K562 (cell line): ENCODE measurements at regions not wholly inside any gene's neighbourhood (a gene's known extent, or its start where the extent isn't known, plus 50 kb on each side); places are given as distances from the start of the nearest gene placed in this dataset.

ENCODE experiments used
- ATAC-seq: fragments of 200-7000 bp; cut with Tn5 transposase; 3 replicates; pipeline ENCODE4 v1.9.1; 2020; ENCODE audit warnings: moderate library complexity
- BruUV-seq: library from RNA; stranded (reverse); fragments of 400-500 nt; replicated peaks from 2 replicates; lab custom pipeline; 2021; lab: Mats Ljungman, UMichigan
- CTCF ChIA-PET: fragments of 300-600 bp; formaldehyde crosslinking; extraction: SDS; loops from one replicate; lab custom pipeline; 2021; ENCODE audit warnings: low intra/inter-chr PET ratio; lab: Yijun Ruan, JAX
- POLR2A ChIA-PET: fragments of 300-600, 350-650 bp; sonication (Branson Sonifier 250); formaldehyde crosslinking; extraction: SDS; loops from one replicate; lab custom pipeline; 2021; ENCODE audit warnings: antibody characterized with exemption, inconsistent platforms; lab: Yijun Ruan, JAX
- DNase-seq, 4 experiments: peaks; one replicate each; pipeline versions ENCODE4 v3.0.0 to v3.0.0-alpha.2; 2011 to 2018; ENCODE audit warnings: low spot score in 3 of 4, mixed read lengths in 3 of 4; ENCODE audit errors: extremely low read depth in 1 of 4
- FAIRE-seq: peaks from 2 replicates; lab custom pipeline; 2011; peaks lifted over from hg19 to GRCh38; lab: Jason Lieb, UNC
- H2AFZ ChIP-seq: 2 replicates; pipeline ENCODE4 v1.6.0; 2011; ENCODE audit warnings: low read depth, low read length, control low read depth, inconsistent platforms
- H3K27ac ChIP-seq: fragments of 200-600 bp; 3 replicates; pipeline ENCODE4 v1.8.0; 2011; ENCODE audit warnings: low read depth, mild to moderate bottlenecking, control low read depth, inconsistent platforms, low read length, moderate library complexity, mixed read lengths; ENCODE audit errors: extremely low read depth
- H3K27me3 ChIP-seq, 2 experiments: fragments of 300-600 bp in 1 of 2; 2 replicates in 1 of 2; 3 replicates in 1 of 2; pipeline versions ENCODE4 v1.6.0 to v1.8.0; 2011; ENCODE audit warnings: inconsistent platforms in 2 of 2, low read length in 2 of 2, mild to moderate bottlenecking in 1 of 2, mixed read lengths in 1 of 2, moderate library complexity in 1 of 2; ENCODE audit not compliant: control insufficient read depth in 2 of 2, insufficient read depth in 2 of 2
- H3K36me3 ChIP-seq: fragments of 300-600 bp; 3 replicates; pipeline ENCODE4 v1.8.0; 2011; ENCODE audit warnings: mild to moderate bottlenecking, low read length, inconsistent platforms; ENCODE audit not compliant: control insufficient read depth, insufficient read depth
- H3K4me1 ChIP-seq, 2 experiments: fragments of 200-600 bp in 1 of 2; replicated peaks in 1 of 2; 2 replicates in 1 of 2; 3 replicates in 1 of 2; pipeline versions ENCODE4 v1.5.1 to v1.8.0; 2011; ENCODE audit warnings: inconsistent platforms in 2 of 2, low read length in 2 of 2, mild to moderate bottlenecking in 1 of 2, mixed read lengths in 1 of 2, moderate library complexity in 1 of 2; ENCODE audit not compliant: control insufficient read depth in 2 of 2, insufficient read depth in 2 of 2
- H3K4me2 ChIP-seq: 2 replicates; pipeline ENCODE4 v1.6.1; 2011; ENCODE audit warnings: low read length, control low read depth, inconsistent platforms, mixed read lengths; ENCODE audit not compliant: insufficient read depth
- H3K4me3 ChIP-seq: fragments of 200-600 bp; sonication (generic), shearing (Covaris generic); 2 replicates; pipeline ENCODE4 v1.5.1; 2016; ENCODE audit warnings: control low read depth, inconsistent platforms
- H3K79me2 ChIP-seq: fragments of 200-600 bp; 3 replicates; pipeline ENCODE4 v1.8.0; 2011; ENCODE audit warnings: low read length, inconsistent platforms; ENCODE audit not compliant: control insufficient read depth, insufficient read depth
- H3K9ac ChIP-seq, 2 experiments: 2 replicates each; pipeline versions ENCODE4 v1.6.0 to v1.6.1; 2011; ENCODE audit warnings: low read depth in 2 of 2, low read length in 2 of 2, control low read depth in 1 of 2, inconsistent platforms in 1 of 2, mild to moderate bottlenecking in 1 of 2, mixed read lengths in 1 of 2; ENCODE audit not compliant: insufficient read depth in 1 of 2
- H3K9me1 ChIP-seq: one replicate; pipeline ENCODE4 v1.6.0; 2011; ENCODE audit warnings: inconsistent platforms, mild to moderate bottlenecking, low read length, moderate library complexity; ENCODE audit not compliant: control insufficient read depth, insufficient read depth
- H3K9me3 ChIP-seq: replicated peaks from 2 replicates; pipeline ENCODE4 v1.5.1; 2011; ENCODE audit warnings: low read depth, low read length, inconsistent platforms; ENCODE audit not compliant: control insufficient read depth, insufficient read depth
- H4K20me1 ChIP-seq: replicated peaks from 2 replicates; pipeline ENCODE4 v1.6.1; 2011; ENCODE audit warnings: low read length, inconsistent platforms, mixed read lengths; ENCODE audit not compliant: control insufficient read depth, insufficient read depth
- GABPB2 ChIP-seq: fragments of 250-450 bp; sonication (Bioruptor Pico); conservative IDR thresholded peaks from 2 replicates; pipeline ENCODE4 v1.5.1; 2021; ENCODE audit warnings: mild to moderate bottlenecking
- GTF2A2 ChIP-seq: IDR thresholded peaks from 2 replicates; pipeline ENCODE4 v1.6.1; 2016; ENCODE audit warnings: mild to moderate bottlenecking, missing genetic modification characterization, missing compliant biosample characterization
- HDAC3 ChIP-seq: fragments of 450-650 bp; IDR thresholded peaks from 2 replicates; pipeline ENCODE4 v1.6.1; 2018; ENCODE audit warnings: borderline replicate concordance, mild to moderate bottlenecking, moderate library complexity; ENCODE audit not compliant: partially characterized antibody
- ILK ChIP-seq: fragments of 450-650 bp; IDR thresholded peaks from 2 replicates; pipeline ENCODE4 v1.6.1; 2016; ENCODE audit warnings: missing genetic modification characterization, low read depth, mild to moderate bottlenecking, missing compliant biosample characterization, moderate library complexity, borderline replicate concordance
- KDM5B ChIP-seq: fragments of 200-600 bp; sonication (generic); IDR thresholded peaks from 2 replicates; pipeline ENCODE4 v1.6.1; 2012; ENCODE audit warnings: low read depth, mild to moderate bottlenecking, moderate library complexity, low read length, control low read depth, inconsistent platforms; ENCODE audit not compliant: insufficient replicate concordance
- NR4A1 ChIP-seq, 2 experiments: fragments of 250-450 bp in 1 of 2; fragments of 450-650 bp in 1 of 2; sonication (Bioruptor Pico) in 1 of 2; IDR thresholded peaks; 2 replicates each; pipeline versions ENCODE4 v1.4.0 to v1.6.1; 2016 to 2020; ENCODE audit warnings: mild to moderate bottlenecking in 2 of 2, missing compliant biosample characterization in 1 of 2, missing genetic modification characterization in 1 of 2, moderate library complexity in 1 of 2
- SAFB2 ChIP-seq: fragments of 200-400 bp; formaldehyde crosslinking; IDR thresholded peaks from 2 replicates; pipeline ENCODE4 v1.6.1; 2018; ENCODE audit warnings: borderline replicate concordance, low read length, low read depth, moderate library complexity; ENCODE audit not compliant: severe bottlenecking
- SMAD1 ChIP-seq: fragments of 150-350 bp; IDR thresholded peaks from 2 replicates; pipeline ENCODE4 v1.6.1; 2014; ENCODE audit warnings: low read length, low read depth; ENCODE audit not compliant: partially characterized antibody
- TBP ChIP-seq: optimal IDR thresholded peaks from 2 replicates; pipeline ENCODE3; 2011; ENCODE audit warnings: low read depth, low read length, improper control_type of control experiment
- WHSC1 ChIP-seq: IDR thresholded peaks from one replicate; pipeline ENCODE4 v1.6.1; 2012; ENCODE audit warnings: low read length, control low read depth, inconsistent platforms
- ZBED1 ChIP-seq: IDR thresholded peaks from 2 replicates; pipeline ENCODE4 v1.6.1; 2014
- ZNF212 ChIP-seq: fragments of 450-650 bp; formaldehyde crosslinking; IDR thresholded peaks from 2 replicates; pipeline ENCODE4 v1.4.0; 2020; ENCODE audit warnings: mild to moderate bottlenecking
- ZNF3 ChIP-seq: fragments of 250-450 bp; sonication (Bioruptor Pico); IDR thresholded peaks from 2 replicates; pipeline ENCODE4 v1.5.0; 2021; ENCODE audit warnings: mild to moderate bottlenecking, moderate library complexity
- ZNF384 ChIP-seq: IDR thresholded peaks from 2 replicates; pipeline ENCODE4 v1.6.1; 2012; ENCODE audit warnings: low read depth, low read length, improper control_type of control experiment
- WGBS: fragments of 100-300 bp; shearing (Covaris generic); methylation state at CpG from one replicate; pipeline ENCODE4 v1.1.6; 2016; ENCODE audit warnings: low coverage, mixed read lengths; ENCODE audit not compliant: insufficient coverage; ENCODE audit errors: missing lambda C conversion rate; 5-methylcytosine and 5-hydroxymethylcytosine counted together
- in situ Hi-C: fragments of 300-500 bp; cut with MboI; formaldehyde crosslinking; loops from 4 replicates; pipeline ENCODE4 v1.15.0; 2018; ENCODE audit warnings: inconsistent platforms, mixed read lengths
- intact Hi-C: fragments of 100-400 bp; cut with micrococcal nuclease; formaldehyde crosslinking; loops from 2 replicates; pipeline ENCODE4 v1.14.2; 2022
- TF ChIP-seq, protein P1 (sequence below): sonication (generic); formaldehyde crosslinking; IDR thresholded peaks from 2 replicates; pipeline ENCODE4 v1.8.1; 2023; ENCODE audit warnings: mild to moderate bottlenecking, missing genetic modification reagents
- TF ChIP-seq, protein P2 (sequence below): fragments of 250-450 bp; sonication (Bioruptor Pico); IDR thresholded peaks from 2 replicates; pipeline ENCODE4 v1.8.0; 2021; ENCODE audit warnings: moderate library complexity, mild to moderate bottlenecking, inconsistent platforms

DNA sequence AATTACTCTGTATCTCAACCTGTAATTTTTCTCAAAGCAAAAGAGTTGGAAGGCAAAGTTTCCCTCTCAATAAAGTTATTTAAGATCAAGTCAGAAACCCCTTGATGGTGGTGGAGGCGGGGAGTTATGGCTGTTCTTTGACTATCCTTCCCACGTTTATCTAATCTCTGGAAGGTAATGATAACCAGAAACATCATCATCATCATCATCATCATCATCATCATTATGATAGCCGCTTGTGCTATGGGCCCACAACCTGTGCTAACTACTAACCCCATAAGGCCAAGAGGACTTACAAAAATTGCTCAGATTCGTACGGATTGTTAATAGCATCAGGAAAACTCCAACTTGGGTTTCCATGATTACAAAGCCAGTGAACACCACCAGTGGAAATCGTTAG lies 502.3 kb downstream of the SH2D4B start:
- Histone ChIP-seq H3K4me1 (no peaks in the 10 kb centered on the region), H2AFZ (no peak overlapping the region), H3K4me3 (no peak overlapping the region), H3K9ac (no peak overlapping the region), H3K79me2 (no peaks in the 10 kb centered on the region), H3K27ac (no peak overlapping the region), H4K20me1 (no peaks in the 10 kb centered on the region), H3K36me3 (no peaks in the 10 kb centered on the region), H3K9me3 (0 out of 2 replicates have a peak, but pooled peaks cover 4% of the 10 kb centered on the region), H3K27me3 (no peaks in the 10 kb centered on the region), H3K4me2 (no peak overlapping the region), H3K9me1 (no peaks in the 10 kb centered on the region)
- FAIRE-seq (no peak), ATAC-seq (no peak), DNase-seq (no peak)
- TF ChIP-seq ZNF3 (CRISPR knock-in tag) (no peak), GTF2A2 (tag) (no peak), GABPB2 (CRISPR knock-in tag) (no peak), ILK (no peak), WHSC1 (no peak), ZBED1 (no peak)
- WGBS, result under 1% methylated on average over 6 of the region's 6 CpGs
- no TSS peak for BruUV-seq
- CTCF ChIA-PET, result no interaction called here
- intact Hi-C loops (no loop called here), in situ Hi-C loops (no loop called here)
- POLR2A ChIA-PET, result no interaction called here

DNA sequence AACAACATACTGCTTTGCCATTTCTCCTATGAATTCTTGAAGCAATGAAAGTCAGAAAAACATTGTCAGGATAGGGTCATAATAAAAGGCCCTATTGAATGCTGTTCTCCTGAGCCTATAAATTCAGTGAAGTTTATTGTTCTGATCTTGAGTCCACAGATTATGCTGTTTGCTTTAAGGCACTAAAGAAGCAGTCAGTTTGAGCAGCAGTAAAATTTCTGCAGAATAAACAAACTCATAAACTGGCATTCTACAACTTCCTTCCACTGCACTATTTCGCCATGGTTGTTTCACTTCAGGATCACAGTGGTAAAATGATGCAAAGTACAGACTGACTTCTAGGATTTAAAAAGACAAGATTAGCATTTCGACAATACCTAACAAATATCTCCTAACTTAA lies 503.2 kb downstream of the SH2D4B start:
- TF ChIP-seq, protein P1, sequence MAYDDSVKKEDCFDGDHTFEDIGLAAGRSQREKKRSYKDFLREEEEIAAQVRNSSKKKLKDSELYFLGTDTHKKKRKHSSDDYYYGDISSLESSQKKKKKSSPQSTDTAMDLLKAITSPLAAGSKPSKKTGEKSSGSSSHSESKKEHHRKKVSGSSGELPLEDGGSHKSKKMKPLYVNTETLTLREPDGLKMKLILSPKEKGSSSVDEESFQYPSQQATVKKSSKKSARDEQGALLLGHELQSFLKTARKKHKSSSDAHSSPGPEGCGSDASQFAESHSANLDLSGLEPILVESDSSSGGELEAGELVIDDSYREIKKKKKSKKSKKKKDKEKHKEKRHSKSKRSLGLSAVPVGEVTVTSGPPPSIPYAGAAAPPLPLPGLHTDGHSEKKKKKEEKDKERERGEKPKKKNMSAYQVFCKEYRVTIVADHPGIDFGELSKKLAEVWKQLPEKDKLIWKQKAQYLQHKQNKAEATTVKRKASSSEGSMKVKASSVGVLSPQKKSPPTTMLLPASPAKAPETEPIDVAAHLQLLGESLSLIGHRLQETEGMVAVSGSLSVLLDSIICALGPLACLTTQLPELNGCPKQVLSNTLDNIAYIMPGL (CRISPR knock-in tag), result no peak
- TF ChIP-seq HDAC3, result no peak
- no peak for TF ChIP-seq ZNF212 (CRISPR knock-in tag)
- no peak for TF ChIP-seq TBP
- no peak for TF ChIP-seq ZNF384
- no peak for TF ChIP-seq KDM5B
- TF ChIP-seq, protein P2, sequence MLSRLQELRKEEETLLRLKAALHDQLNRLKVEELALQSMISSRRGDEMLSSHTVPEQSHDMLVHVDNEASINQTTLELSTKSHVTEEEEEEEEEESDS (CRISPR knock-in tag), result no peak
- no peak for TF ChIP-seq SAFB2
- TF ChIP-seq NR4A1 (CRISPR knock-in tag; IDR thresholded peaks at IDR 0.05), result no peak
- no peak for TF ChIP-seq NR4A1 (tag; IDR thresholded peaks at IDR 0.05)
- TF ChIP-seq SMAD1, result no peak
- TF ChIP-seq, all 486 proteins: peak for 0
- Histone ChIP-seq H3K27me3 (no peaks in the 10 kb centered on the region), H3K27ac (no peak overlapping the region), H3K9ac (no peak overlapping the region), H4K20me1 (no peaks in the 10 kb centered on the region), H3K36me3 (no peaks in the 10 kb centered on the region), H2AFZ (no peak overlapping the region), H3K4me1 (no peaks in the 10 kb centered on the region), H3K4me2 (no peak overlapping the region), H3K9me3 (0 out of 2 replicates have a peak, but pooled peaks cover 3% of the 10 kb centered on the region), H3K79me2 (no peaks in the 10 kb centered on the region), H3K9me1 (no peaks in the 10 kb centered on the region), H3K4me3 (no peak overlapping the region)
- no TSS peak for BruUV-seq
- WGBS, result 0% methylated on average over 2 of the region's 2 CpGs
- FAIRE-seq (no peak), DNase-seq (no peak), ATAC-seq (no peak)
- CTCF ChIA-PET, result no interaction called here
- POLR2A ChIA-PET, result no interaction called here
- in situ Hi-C loops (no loop called here), intact Hi-C loops (no loop called here)
